HG03439 (cell line): ENCODE measurements at regions not wholly inside any gene's neighbourhood (a gene's known extent, or its start where the extent isn't known, plus 50 kb on each side); places are given as distances from the start of the nearest gene placed in this dataset.

Source experiments
- ATAC-seq: cut with Tn5 transposase; IDR thresholded peaks from one replicate; pipeline ENCODE4 v1.9.1; 2021; ENCODE audit warnings: mild to moderate bottlenecking, moderate library complexity; ENCODE audit not compliant: unreplicated experiment

- no peak for ATAC-seq
These were observed 54.6 kb upstream of the RXRA start for GRCh38 chr9:134271338-134272301.

- no peak for ATAC-seq
These were observed 53.8 kb upstream of the RXRA start for GRCh38 chr9:134272302-134273023.

- no peak for ATAC-seq
These were observed 52.6 kb upstream of the RXRA start for GRCh38 chr9:134273647-134274046.

- ATAC-seq, result no peak
These were observed 50.9 kb upstream of the RXRA start for GRCh38 chr9:134275375-134275774.

- ATAC-seq, result no peak
These were observed 49.6 kb upstream of the RXRA start for GRCh38 chr9:134276453-134277245.
